B cell (primary cell): ENCODE measurements at regions not wholly inside any gene's neighbourhood (a gene's known extent, or its start where the extent isn't known, plus 50 kb on each side); places are given as distances from the start of the nearest gene placed in this dataset.
"Not testable (repeated sequence)": the region's sequence is repeated elsewhere in the genome, so short reads cannot be mapped to it uniquely, and the experiment has no call there.

Experiments
- ATAC-seq: fragments of 200-7000 bp; cut with Tn5 transposase; one replicate; pipeline ENCODE4 v1.10.0; 2021; ENCODE audit warnings: low read depth, mild to moderate bottlenecking, moderate number of reproducible peaks, moderate library complexity
- CTCF ChIA-PET: fragments of 350-600 bp; sonication (Branson Sonifier 250); formaldehyde crosslinking; loops from one replicate; lab custom pipeline; 2021; ENCODE audit warnings: antibody characterized with exemption, inconsistent platforms; lab: Charles Lee
- POLR2A ChIA-PET: fragments of 350-600 bp; sonication (Branson Sonifier 250); formaldehyde crosslinking; loops from one replicate; lab custom pipeline; 2021; ENCODE audit warnings: antibody characterized with exemption; lab: Charles Lee
- DNase-seq: peaks from one replicate; pipeline ENCODE4 v3.0.0; 2013
- H2AFZ ChIP-seq: 2 replicates; pipeline ENCODE4 v1.6.1; 2012; ENCODE audit warnings: mild to moderate bottlenecking, low read depth, low read length; ENCODE audit not compliant: insufficient read depth, poor library complexity, severe bottlenecking
- H3K27ac ChIP-seq, 2 donors: 1 replicate in 1 of 2; 2 replicates in 1 of 2; pipeline ENCODE4 v1.5.1; 2012 to 2013; ENCODE audit warnings: low read length in 2 of 2, mild to moderate bottlenecking in 2 of 2, moderate library complexity in 1 of 2
- H3K27me3 ChIP-seq, 4 experiments: fragments of 200-600 bp in 1 of 4; sonication (generic) in 1 of 4; replicated peaks in 1 of 4; 1 replicate in 2 of 4; 2 replicates in 2 of 4; pipeline versions ENCODE4 v1.6.1 to v1.7.0; 2013 to 2016; ENCODE audit warnings: low read length in 3 of 4, mild to moderate bottlenecking in 2 of 4, mixed read lengths in 1 of 4, moderate library complexity in 1 of 4; ENCODE audit not compliant: insufficient read depth in 4 of 4, control insufficient read depth in 3 of 4; ENCODE audit errors: control extremely low read depth in 1 of 4
- H3K36me3 ChIP-seq, 2 experiments: replicated peaks in 1 of 2; 1 replicate in 1 of 2; 2 replicates in 1 of 2; pipeline versions ENCODE4 v1.6.1 to v1.7.1; 2013; ENCODE audit warnings: low read length in 1 of 2; ENCODE audit not compliant: insufficient read depth in 2 of 2, control insufficient read depth in 1 of 2; ENCODE audit errors: control extremely low read depth in 1 of 2, extremely low read depth in 1 of 2
- H3K4me1 ChIP-seq, 2 donors: fragments of 200-600 bp in 1 of 2; sonication (generic) in 1 of 2; 1 replicate in 1 of 2; 2 replicates in 1 of 2; pipeline versions ENCODE4 v1.5.1 to v1.6.1; 2013 to 2017; ENCODE audit warnings: low read length in 2 of 2; ENCODE audit not compliant: control insufficient read depth in 2 of 2, insufficient read depth in 2 of 2
- H3K4me2 ChIP-seq: replicated peaks from 2 replicates; pipeline ENCODE3; 2012; ENCODE audit warnings: mild to moderate bottlenecking, low read depth, low read length; ENCODE audit not compliant: poor library complexity, severe bottlenecking
- H3K4me3 ChIP-seq, 5 experiments: fragments of 200-600 bp in 1 of 5; sonication (generic) in 1 of 5; 1 replicate in 3 of 5; 2 replicates in 2 of 5; pipeline versions ENCODE4 v1.5.1 to v1.7.0; 2011 to 2016; ENCODE audit warnings: low read length in 4 of 5, mild to moderate bottlenecking in 4 of 5, low read depth in 2 of 5, control low read depth in 1 of 5, moderate library complexity in 1 of 5; ENCODE audit not compliant: insufficient read depth in 1 of 5; ENCODE audit errors: control extremely low read depth in 1 of 5, extremely low read depth in 1 of 5
- H3K79me2 ChIP-seq: fragments of 200-600 bp; sonication (generic); one replicate; pipeline ENCODE4 v1.6.0; 2016; ENCODE audit warnings: low read length; ENCODE audit not compliant: control insufficient read depth, insufficient read depth
- H3K9ac ChIP-seq: fragments of 200-600 bp; sonication (generic); 2 replicates; pipeline ENCODE4 v1.6.1; 2017; ENCODE audit warnings: mild to moderate bottlenecking, low read length, moderate library complexity
- H3K9me3 ChIP-seq, 3 donors: one replicate each; pipeline versions ENCODE4 v1.6.1 to v1.7.1; 2013; ENCODE audit warnings: low read length in 2 of 3; ENCODE audit not compliant: control insufficient read depth in 2 of 3, insufficient read depth in 1 of 3; ENCODE audit errors: control extremely low read depth in 1 of 3
- H4K20me1 ChIP-seq: 2 replicates; pipeline ENCODE4 v1.6.0; 2012; ENCODE audit warnings: mild to moderate bottlenecking, low read length; ENCODE audit not compliant: insufficient read depth, control insufficient read depth, poor library complexity, severe bottlenecking
- H3K27ac Mint-ChIP-seq: one replicate; pipeline ENCODE4 v1.8.0; 2021; ENCODE audit warnings: mixed read lengths
- H3K27me3 Mint-ChIP-seq: one replicate; pipeline ENCODE4 v1.8.0; 2021; ENCODE audit warnings: mixed read lengths
- H3K4me1 Mint-ChIP-seq: one replicate; pipeline ENCODE4 v1.8.0; 2021; ENCODE audit warnings: mixed read lengths
- H3K4me3 Mint-ChIP-seq: one replicate; pipeline ENCODE4 v1.8.0; 2021; ENCODE audit warnings: mixed read lengths
- H3K9me3 Mint-ChIP-seq: one replicate; pipeline ENCODE4 v1.8.0; 2022; ENCODE audit warnings: mixed read lengths; ENCODE audit not compliant: insufficient read depth
- CTCF ChIP-seq: fragments of 200-600 bp; IDR thresholded peaks from one replicate; pipeline ENCODE4 v1.8.0; 2022; ENCODE audit warnings: antibody characterized with exemption, mild to moderate bottlenecking
- EZH2 ChIP-seq: IDR thresholded peaks from 2 replicates; pipeline ENCODE4 v1.6.1; 2012; ENCODE audit warnings: borderline replicate concordance, low read depth, mild to moderate bottlenecking, moderate library complexity, low read length; ENCODE audit not compliant: insufficient read depth, poor library complexity, severe bottlenecking
- WGBS: methylation state at CpG from one replicate; pipeline ENCODE4 v1.1.5; 2013; ENCODE audit warnings: missing lambda C conversion rate; ENCODE audit not compliant: insufficient coverage; 5-methylcytosine and 5-hydroxymethylcytosine counted together
- intact Hi-C: fragments of 100-400 bp; cut with micrococcal nuclease; formaldehyde crosslinking; loops from one replicate; pipeline ENCODE4 v1.10.0; 2022

- intact Hi-C loops = no loop called here
- H3K4me2 ChIP-seq = no peak overlapping the region
- Mint-ChIP-seq H3K9me3 (no peaks in the 10 kb centered on the region), H3K27ac (no peak overlapping the region), H3K27me3 (peaks cover 3% of the 10 kb centered on the region), H3K4me3 (no peak overlapping the region), H3K4me1 (no peaks in the 10 kb centered on the region)
- DNase-seq (no peak), ATAC-seq (no peak)
- H3K4me1 ChIP-seq = no peaks in the 10 kb centered on the region
- TF ChIP-seq EZH2 (no peak), CTCF (no peak)
- WGBS = 100% methylated on average over 2 of the region's 3 CpGs
- H4K20me1 ChIP-seq = no peaks in the 10 kb centered on the region
- no peaks in the 10 kb centered on the region for H3K27me3 ChIP-seq
- no peak overlapping the region for H3K9ac ChIP-seq
- no peak overlapping the region for H3K4me3 ChIP-seq
- H3K79me2 ChIP-seq = no peaks in the 10 kb centered on the region
- no peak overlapping the region for H3K27ac ChIP-seq
- no peaks in the 10 kb centered on the region for H3K9me3 ChIP-seq
- ChIA-PET POLR2A (no interaction called here), CTCF (no interaction called here)
- no peak overlapping the region for H2AFZ ChIP-seq
- no peaks in the 10 kb centered on the region for H3K36me3 ChIP-seq
Observed at GRCh38 chr4:14920759-14921320, 81.4 kb upstream of the CPEB2 start.

GRCh38 chr4:14921781-14922180 is 80.5 kb upstream of the CPEB2 start:
- intact Hi-C loops = not testable (repeated sequence)

More at GRCh38 chr4:14921781-14922180, 80.5 kb upstream of the CPEB2 start:
- H2AFZ ChIP-seq, H3K27me3 Mint-ChIP-seq, H3K4me3 Mint-ChIP-seq, H3K27ac Mint-ChIP-seq, H3K9me3 ChIP-seq, POLR2A ChIA-PET, CTCF ChIA-PET, H3K4me3 ChIP-seq, H3K79me2 ChIP-seq, H3K4me1 Mint-ChIP-seq, H3K36me3 ChIP-seq, H3K4me1 ChIP-seq, H3K9me3 Mint-ChIP-seq, DNase-seq, H3K9ac ChIP-seq, H3K4me2 ChIP-seq, ATAC-seq, H3K27ac ChIP-seq, H3K27me3 ChIP-seq, H4K20me1 ChIP-seq: not testable (repeated sequence)
- WGBS = no CpG with 5 or more reads among the region's 2 CpGs
